ENCODE measurements at regions not wholly inside any gene's neighbourhood (a gene's known extent, or its start where the extent isn't known, plus 50 kb on each side); places are given as distances from the start of the nearest gene placed in this dataset.

DNA sequence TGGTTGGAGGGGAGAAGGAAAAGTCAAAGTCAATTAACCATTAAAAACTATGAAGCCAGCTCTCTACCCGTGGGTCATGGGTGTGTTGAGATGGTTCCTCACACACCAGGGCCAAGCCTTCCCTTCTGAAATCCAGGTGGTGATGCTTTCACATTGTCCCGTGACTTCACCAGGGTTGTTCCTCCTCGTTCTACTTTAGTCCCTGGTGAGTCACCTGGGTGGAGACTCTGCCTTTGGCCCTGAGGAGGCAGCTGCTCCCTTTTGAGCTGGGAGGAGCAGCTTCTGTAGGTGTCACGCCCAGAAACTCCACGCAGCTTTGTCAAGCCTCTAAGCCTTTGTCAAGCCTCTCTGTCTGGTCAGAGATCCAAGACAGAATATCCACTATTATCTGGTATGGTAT is 348.3 kb downstream of the BMP4 start:
- H2AFZ ChIP-seq (ENCODE audit: low read length) = no peak overlapping the region
- no peaks in the 10 kb centered on the region for H3F3A ChIP-seq (ENCODE audit: insufficient read depth, low read length)
- no peak overlapping the region for H3K4me2 ChIP-seq (ENCODE audit: low read length)
- no peaks in the 10 kb centered on the region for H3K9me3 ChIP-seq (ENCODE audit: low read length)
- no peaks in the 10 kb centered on the region for H4K20me1 ChIP-seq (ENCODE audit: insufficient read depth, low read length)
- H3K27ac ChIP-seq (ENCODE audit: low read depth, low read length, poor library complexity, severe bottlenecking) = no peak overlapping the region
- no peaks in the 10 kb centered on the region for H3K36me3 ChIP-seq (ENCODE audit: insufficient read depth, low read length)
- H3K4me3 ChIP-seq (ENCODE audit: low read depth, low read length, poor library complexity, severe bottlenecking) = no peak overlapping the region
- H3K4me1 ChIP-seq (ENCODE audit: insufficient read depth, low read length, severe bottlenecking) = peaks cover 29% of the 10 kb centered on the region
- no peaks in the 10 kb centered on the region for H3K9me2 ChIP-seq (ENCODE audit: low read depth, low read length)
- H3K27me3 ChIP-seq (ENCODE audit: insufficient read depth, low read length) = no peaks in the 10 kb centered on the region
- TF ChIP-seq, protein P1, sequence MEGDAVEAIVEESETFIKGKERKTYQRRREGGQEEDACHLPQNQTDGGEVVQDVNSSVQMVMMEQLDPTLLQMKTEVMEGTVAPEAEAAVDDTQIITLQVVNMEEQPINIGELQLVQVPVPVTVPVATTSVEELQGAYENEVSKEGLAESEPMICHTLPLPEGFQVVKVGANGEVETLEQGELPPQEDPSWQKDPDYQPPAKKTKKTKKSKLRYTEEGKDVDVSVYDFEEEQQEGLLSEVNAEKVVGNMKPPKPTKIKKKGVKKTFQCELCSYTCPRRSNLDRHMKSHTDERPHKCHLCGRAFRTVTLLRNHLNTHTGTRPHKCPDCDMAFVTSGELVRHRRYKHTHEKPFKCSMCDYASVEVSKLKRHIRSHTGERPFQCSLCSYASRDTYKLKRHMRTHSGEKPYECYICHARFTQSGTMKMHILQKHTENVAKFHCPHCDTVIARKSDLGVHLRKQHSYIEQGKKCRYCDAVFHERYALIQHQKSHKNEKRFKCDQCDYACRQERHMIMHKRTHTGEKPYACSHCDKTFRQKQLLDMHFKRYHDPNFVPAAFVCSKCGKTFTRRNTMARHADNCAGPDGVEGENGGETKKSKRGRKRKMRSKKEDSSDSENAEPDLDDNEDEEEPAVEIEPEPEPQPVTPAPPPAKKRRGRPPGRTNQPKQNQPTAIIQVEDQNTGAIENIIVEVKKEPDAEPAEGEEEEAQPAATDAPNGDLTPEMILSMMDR (IDR thresholded peaks at IDR 0.05; ENCODE audit: low read length) = no peak
- TF ChIP-seq EZH2 (IDR thresholded peaks at IDR 0.05; ENCODE audit: borderline replicate concordance, low read length) = no peak
- H3K9ac ChIP-seq (ENCODE audit: low read length) = no peak overlapping the region
- H3K79me2 ChIP-seq (ENCODE audit: insufficient read depth, low read length) = no peaks in the 10 kb centered on the region

DNA sequence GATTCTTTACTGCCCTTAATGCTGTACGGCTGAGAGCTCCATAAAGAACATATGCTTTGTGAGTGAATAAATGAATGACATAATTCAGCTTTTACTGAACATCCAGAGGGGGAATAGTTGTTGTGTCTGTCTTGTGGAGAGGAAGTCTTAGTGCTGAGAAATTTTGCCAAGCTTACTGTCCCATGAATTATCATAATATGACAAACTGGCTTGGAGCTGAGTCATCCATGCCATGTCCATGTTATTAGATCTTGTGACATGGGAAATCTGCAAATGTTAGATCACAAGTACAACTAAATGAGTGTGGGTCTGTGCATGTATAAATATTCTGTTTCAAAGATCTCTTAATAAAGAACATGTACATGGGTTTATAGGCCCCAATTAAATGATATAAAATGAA is 350.4 kb downstream of the BMP4 start:
- Histone ChIP-seq H3K36me3 (ENCODE audit: insufficient read depth, low read length) (no peaks in the 10 kb centered on the region), H4K20me1 (ENCODE audit: insufficient read depth, low read length) (no peaks in the 10 kb centered on the region), H2AFZ (ENCODE audit: low read length) (no peak overlapping the region), H3K79me2 (ENCODE audit: insufficient read depth, low read length) (no peaks in the 10 kb centered on the region), H3F3A (ENCODE audit: insufficient read depth, low read length) (no peaks in the 10 kb centered on the region), H3K4me2 (ENCODE audit: low read length) (no peak overlapping the region), H3K9me3 (ENCODE audit: low read length) (no peaks in the 10 kb centered on the region), H3K27me3 (ENCODE audit: insufficient read depth, low read length) (no peaks in the 10 kb centered on the region), H3K4me1 (ENCODE audit: insufficient read depth, low read length, severe bottlenecking) (peaks cover 13% of the 10 kb centered on the region), H3K27ac (ENCODE audit: low read depth, low read length, poor library complexity, severe bottlenecking) (no peak overlapping the region), H3K9ac (ENCODE audit: low read length) (no peak overlapping the region), H3K9me2 (ENCODE audit: low read depth, low read length) (no peaks in the 10 kb centered on the region), H3K4me3 (ENCODE audit: low read depth, low read length, poor library complexity, severe bottlenecking) (no peak overlapping the region)
- TF ChIP-seq, protein P1 (IDR thresholded peaks at IDR 0.05; ENCODE audit: low read length) = no peak
- no peak for TF ChIP-seq EZH2 (IDR thresholded peaks at IDR 0.05; ENCODE audit: borderline replicate concordance, low read length)

- Histone ChIP-seq H3K27ac (ENCODE audit: low read depth, low read length, poor library complexity, severe bottlenecking) (no peak overlapping the region), H3K9me2 (ENCODE audit: low read depth, low read length) (no peaks in the 10 kb centered on the region), H3K9ac (ENCODE audit: low read length) (no peak overlapping the region), H3K4me3 (ENCODE audit: low read depth, low read length, poor library complexity, severe bottlenecking) (no peak overlapping the region), H3K4me2 (ENCODE audit: low read length) (no peak overlapping the region), H3K79me2 (ENCODE audit: insufficient read depth, low read length) (no peaks in the 10 kb centered on the region), H3K9me3 (ENCODE audit: low read length) (no peaks in the 10 kb centered on the region), H4K20me1 (ENCODE audit: insufficient read depth, low read length) (no peaks in the 10 kb centered on the region), H3K4me1 (ENCODE audit: insufficient read depth, low read length, severe bottlenecking) (peaks cover 13% of the 10 kb centered on the region), H3F3A (ENCODE audit: insufficient read depth, low read length) (no peaks in the 10 kb centered on the region), H2AFZ (ENCODE audit: low read length) (no peak overlapping the region), H3K36me3 (ENCODE audit: insufficient read depth, low read length) (no peaks in the 10 kb centered on the region), H3K27me3 (ENCODE audit: insufficient read depth, low read length) (no peaks in the 10 kb centered on the region)
- TF ChIP-seq, protein P1 (IDR thresholded peaks at IDR 0.05; ENCODE audit: low read length) = no peak
- TF ChIP-seq EZH2 (IDR thresholded peaks at IDR 0.05; ENCODE audit: borderline replicate concordance, low read length) = no peak
Measured at GRCh38 chr14:53605562-53605961, 351.1 kb downstream of the BMP4 start.
